ENCODE measurements at regions not wholly inside any gene's neighbourhood (a gene's known extent, or its start where the extent isn't known, plus 50 kb on each side); places are given as distances from the start of the nearest gene placed in this dataset.
A peak's percentile ranks its signal among the peaks of the same experiment; 100 is the strongest.
"Not testable (repeated sequence)": the region's sequence is repeated elsewhere in the genome, so short reads cannot be mapped to it uniquely, and the experiment has no call there.

DNA sequence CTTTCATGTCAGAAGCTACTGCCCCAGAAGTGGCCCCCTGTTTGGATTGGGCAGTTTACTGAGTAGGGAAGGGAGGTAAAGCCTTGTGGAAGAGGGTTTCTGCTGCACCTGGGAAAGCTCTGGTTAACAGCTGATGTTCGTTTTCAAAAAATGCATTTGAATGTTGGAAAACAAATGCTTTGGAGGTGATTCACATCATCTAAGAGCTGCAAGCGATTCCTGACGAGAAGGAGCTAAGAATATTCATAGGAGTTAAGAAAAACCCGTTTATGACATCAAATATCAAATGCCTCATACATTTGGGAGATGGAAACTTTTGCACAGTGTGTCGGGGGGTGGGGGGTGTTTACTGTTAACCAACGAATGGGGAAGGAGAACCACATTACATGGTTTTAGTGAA is 183.8 kb upstream of the NR2F2 start:
- Mint-ChIP-seq H3K4me3 (ENCODE audit: low read depth, unreplicated experiment) (no peak overlapping the region), H3K36me3 (ENCODE audit: insufficient read depth, unreplicated experiment) (no peaks in the 10 kb centered on the region), H3K9me3 (ENCODE audit: low read depth, unreplicated experiment) (peaks cover 3% of the 10 kb centered on the region), H3K27me3 (ENCODE audit: unreplicated experiment) (no peaks in the 10 kb centered on the region), H3K4me1 (ENCODE audit: low read depth, unreplicated experiment) (no peaks in the 10 kb centered on the region), H3K27ac (ENCODE audit: unreplicated experiment) (no peak overlapping the region)
- intact Hi-C loops (cut with micrococcal nuclease; ENCODE audit: unreplicated experiment), result no loop called here
- DNase-seq, result no peak
- BruUV-seq (replicated peaks), result no TSS peak
- CTCF ChIA-PET, result no interaction called here
- TF ChIP-seq, protein P1, sequence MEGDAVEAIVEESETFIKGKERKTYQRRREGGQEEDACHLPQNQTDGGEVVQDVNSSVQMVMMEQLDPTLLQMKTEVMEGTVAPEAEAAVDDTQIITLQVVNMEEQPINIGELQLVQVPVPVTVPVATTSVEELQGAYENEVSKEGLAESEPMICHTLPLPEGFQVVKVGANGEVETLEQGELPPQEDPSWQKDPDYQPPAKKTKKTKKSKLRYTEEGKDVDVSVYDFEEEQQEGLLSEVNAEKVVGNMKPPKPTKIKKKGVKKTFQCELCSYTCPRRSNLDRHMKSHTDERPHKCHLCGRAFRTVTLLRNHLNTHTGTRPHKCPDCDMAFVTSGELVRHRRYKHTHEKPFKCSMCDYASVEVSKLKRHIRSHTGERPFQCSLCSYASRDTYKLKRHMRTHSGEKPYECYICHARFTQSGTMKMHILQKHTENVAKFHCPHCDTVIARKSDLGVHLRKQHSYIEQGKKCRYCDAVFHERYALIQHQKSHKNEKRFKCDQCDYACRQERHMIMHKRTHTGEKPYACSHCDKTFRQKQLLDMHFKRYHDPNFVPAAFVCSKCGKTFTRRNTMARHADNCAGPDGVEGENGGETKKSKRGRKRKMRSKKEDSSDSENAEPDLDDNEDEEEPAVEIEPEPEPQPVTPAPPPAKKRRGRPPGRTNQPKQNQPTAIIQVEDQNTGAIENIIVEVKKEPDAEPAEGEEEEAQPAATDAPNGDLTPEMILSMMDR (IDR thresholded peaks at IDR 0.05; ENCODE audit: unreplicated experiment), result no peak

DNA sequence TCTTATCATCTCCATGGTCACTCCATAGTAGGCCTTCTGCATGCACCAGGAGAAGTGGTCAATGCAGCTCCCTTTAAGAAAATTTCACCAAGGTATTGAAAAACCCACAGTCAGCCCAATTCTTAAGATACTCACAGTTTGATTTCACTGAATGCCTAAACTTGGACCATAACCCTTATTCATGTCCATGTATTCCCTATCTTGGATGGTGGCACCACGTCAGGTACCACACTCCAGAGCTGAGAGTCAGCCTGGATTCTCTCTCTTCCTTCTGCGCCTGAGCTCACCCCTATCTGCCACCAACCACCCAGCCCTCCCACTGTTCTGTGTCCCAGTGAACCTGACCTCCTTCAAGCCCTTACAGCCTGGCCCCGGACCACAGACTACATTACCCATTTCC is 183.2 kb upstream of the NR2F2 start:
- no peaks in the 10 kb centered on the region for H3K36me3 Mint-ChIP-seq (ENCODE audit: insufficient read depth, unreplicated experiment)
- intact Hi-C loops (cut with micrococcal nuclease; ENCODE audit: unreplicated experiment), result no loop called here
- no peak overlapping the region for H3K27ac Mint-ChIP-seq (ENCODE audit: unreplicated experiment)
- CTCF ChIA-PET, result no interaction called here
- H3K4me3 Mint-ChIP-seq (ENCODE audit: low read depth, unreplicated experiment), result no peak overlapping the region
- no peaks in the 10 kb centered on the region for H3K4me1 Mint-ChIP-seq (ENCODE audit: low read depth, unreplicated experiment)
- DNase-seq, result no peak
- no TSS peak for BruUV-seq (replicated peaks)
- peaks cover 3% of the 10 kb centered on the region for H3K9me3 Mint-ChIP-seq (ENCODE audit: low read depth, unreplicated experiment)
- H3K27me3 Mint-ChIP-seq (ENCODE audit: unreplicated experiment), result no peaks in the 10 kb centered on the region
- TF ChIP-seq, protein P1 (IDR thresholded peaks at IDR 0.05; ENCODE audit: unreplicated experiment), result no peak

DNA sequence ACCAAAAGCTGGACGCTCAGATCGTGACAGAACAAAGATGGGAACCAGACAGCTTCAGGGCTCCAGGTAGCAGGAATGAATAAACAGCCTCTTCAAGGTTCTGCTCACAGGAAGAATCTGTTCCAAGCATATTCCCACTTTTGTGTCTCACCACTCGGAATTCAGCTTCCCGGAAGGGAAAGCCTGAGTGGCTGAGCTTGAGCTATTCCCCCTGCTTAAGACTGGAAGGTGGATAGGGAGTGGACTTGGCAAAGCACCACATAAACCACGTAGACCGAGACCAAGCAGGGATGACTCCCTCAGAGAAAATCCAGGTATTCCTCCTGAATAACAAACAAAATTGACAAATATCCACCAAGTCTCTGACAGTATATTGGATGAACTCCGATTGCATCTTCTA is 180.2 kb upstream of the NR2F2 start:
- TF ChIP-seq, protein P1 (IDR thresholded peaks at IDR 0.05; ENCODE audit: unreplicated experiment), result no peak
- Mint-ChIP-seq H3K4me3 (ENCODE audit: low read depth, unreplicated experiment) (no peak overlapping the region), H3K9me3 (ENCODE audit: low read depth, unreplicated experiment) (peaks cover 3% of the 10 kb centered on the region), H3K27me3 (ENCODE audit: unreplicated experiment) (no peaks in the 10 kb centered on the region), H3K4me1 (ENCODE audit: low read depth, unreplicated experiment) (no peaks in the 10 kb centered on the region), H3K36me3 (ENCODE audit: insufficient read depth, unreplicated experiment) (no peaks in the 10 kb centered on the region), H3K27ac (ENCODE audit: unreplicated experiment) (no peak overlapping the region)
- no peak for DNase-seq
- no TSS peak for BruUV-seq (replicated peaks)
- intact Hi-C loops (cut with micrococcal nuclease; ENCODE audit: unreplicated experiment), result no loop called here
- CTCF ChIA-PET, result no interaction called here

DNA sequence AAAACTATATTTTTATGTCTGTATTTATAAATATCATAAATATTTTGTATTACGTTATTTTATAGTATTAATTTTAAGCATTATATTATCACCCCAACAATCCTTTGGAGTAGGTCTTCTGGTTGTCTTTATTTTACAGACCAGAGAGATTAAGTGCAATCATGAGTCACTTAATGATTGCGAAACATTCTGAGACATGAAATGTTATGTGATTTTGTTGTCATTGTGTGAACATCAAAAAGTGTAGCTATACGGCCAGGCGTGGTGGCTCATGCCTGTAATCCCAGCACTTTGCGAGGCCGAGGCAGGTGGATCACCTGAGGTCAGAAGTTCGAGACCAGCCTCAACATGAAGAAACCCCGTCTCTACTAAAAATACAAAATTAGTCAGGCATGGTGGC is 178.8 kb upstream of the NR2F2 start:
- BruUV-seq (replicated peaks); intact Hi-C loops (cut with micrococcal nuclease; ENCODE audit: unreplicated experiment): not testable (repeated sequence)

DNA sequence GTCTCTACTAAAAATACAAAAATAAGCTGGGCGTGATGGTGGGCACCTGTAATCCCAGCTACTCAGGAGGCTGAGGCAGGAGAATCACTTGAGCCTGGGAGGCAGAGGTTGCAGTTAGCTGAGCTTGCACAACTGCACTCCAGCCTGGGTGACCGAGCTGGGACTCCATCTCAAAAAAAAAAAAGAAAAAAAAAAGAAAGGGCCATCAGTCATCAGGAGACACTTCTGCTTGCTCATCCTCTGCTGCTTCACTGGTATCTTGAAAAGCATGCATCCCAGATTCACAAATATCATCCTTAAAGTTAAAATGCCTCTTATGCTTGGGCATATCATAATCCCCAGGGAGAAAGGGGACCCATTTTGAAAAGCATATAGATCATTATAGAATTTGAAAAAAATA is 176.6 kb upstream of the NR2F2 start:
- DNase-seq, result no peak
- Mint-ChIP-seq H3K27ac (ENCODE audit: unreplicated experiment) (no peak overlapping the region), H3K4me3 (ENCODE audit: low read depth, unreplicated experiment) (no peak overlapping the region), H3K36me3 (ENCODE audit: insufficient read depth, unreplicated experiment) (no peaks in the 10 kb centered on the region), H3K27me3 (ENCODE audit: unreplicated experiment) (no peaks in the 10 kb centered on the region), H3K9me3 (ENCODE audit: low read depth, unreplicated experiment) (no peaks in the 10 kb centered on the region), H3K4me1 (ENCODE audit: low read depth, unreplicated experiment) (no peaks in the 10 kb centered on the region)
- no TSS peak for BruUV-seq (replicated peaks)
- CTCF ChIA-PET, result no interaction called here
- TF ChIP-seq, protein P1 (IDR thresholded peaks at IDR 0.05; ENCODE audit: unreplicated experiment), result no peak
- intact Hi-C loops (cut with micrococcal nuclease; ENCODE audit: unreplicated experiment), result no loop called here

More for the DNA sequence above, 178.8 kb upstream of the NR2F2 start:
- CTCF ChIA-PET, result interaction anchor here (0.7 to 1.2 kb wide), 2 partner anchors 29 to 189 kb away, joined by 3 read pairs; no protein-coding TSS in a partner anchor
- not testable (repeated sequence) for H3K4me3 Mint-ChIP-seq (ENCODE audit: low read depth, unreplicated experiment); H3K36me3 Mint-ChIP-seq (ENCODE audit: insufficient read depth, unreplicated experiment); H3K4me1 Mint-ChIP-seq (ENCODE audit: low read depth, unreplicated experiment); H3K9me3 Mint-ChIP-seq (ENCODE audit: low read depth, unreplicated experiment); H3K27ac Mint-ChIP-seq (ENCODE audit: unreplicated experiment); H3K27me3 Mint-ChIP-seq (ENCODE audit: unreplicated experiment)
- peak; percentile 27 for DNase-seq

Measured in Calu3 (cell line).